Stimulated activated CD4-positive, alpha-beta T cell treated with anti-CD3 and anti-CD28 coated beads, Interleukin-2, amount 100 ng/mL, for 48 hours (primary cell): ENCODE measurements at regions not wholly inside any gene's neighbourhood (a gene's known extent, or its start where the extent isn't known, plus 50 kb on each side); places are given as distances from the start of the nearest gene placed in this dataset.
"Not testable (repeated sequence)": the region's sequence is repeated elsewhere in the genome, so short reads cannot be mapped to it uniquely, and the experiment has no call there.

ENCODE experiments used
- DNase-seq, 2 donors: peaks; one replicate each; pipeline ENCODE4 v3.0.0-alpha.2; 2020

DNA sequence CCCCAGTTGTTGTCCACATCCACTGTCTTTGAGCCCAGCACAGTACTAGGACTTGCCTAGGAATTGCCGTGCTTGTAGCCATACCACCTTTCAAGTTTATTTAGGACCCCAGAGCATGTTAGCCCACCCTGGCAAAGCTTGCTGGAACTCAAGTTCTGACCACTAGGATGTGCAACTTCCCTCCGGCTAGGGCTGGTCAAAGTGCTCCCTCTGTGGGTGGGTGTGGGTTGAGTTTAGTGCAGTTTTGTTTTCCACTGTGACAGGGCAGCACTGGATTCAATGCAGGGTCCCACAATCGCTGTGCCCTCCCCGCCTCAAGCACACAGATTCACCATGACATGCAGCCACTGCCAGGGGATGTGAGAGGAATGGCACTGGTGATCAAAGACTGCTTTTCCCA, 96.0 kb downstream of the RASGEF1B start:
- DNase-seq: no peak

DNA sequence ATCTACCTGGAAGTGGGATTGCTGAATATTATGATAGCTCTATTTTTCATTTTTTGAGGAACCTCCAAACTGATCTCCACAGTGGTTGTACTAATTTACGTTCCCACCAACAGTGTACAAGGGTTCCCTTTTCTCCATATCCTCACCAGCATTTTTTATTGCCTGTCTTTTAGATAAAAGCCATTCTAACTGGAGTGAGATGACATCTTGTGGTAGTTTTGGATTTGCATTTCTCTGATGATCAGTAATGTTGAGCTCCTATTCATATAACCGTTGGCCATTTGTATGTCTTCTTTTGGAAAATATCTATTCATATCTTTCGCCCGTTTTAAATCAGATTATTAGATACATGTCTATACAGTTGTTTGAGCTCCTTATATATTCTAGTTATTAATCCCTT, 101.8 kb downstream of the RASGEF1B start:
- DNase-seq: no peak

DNA sequence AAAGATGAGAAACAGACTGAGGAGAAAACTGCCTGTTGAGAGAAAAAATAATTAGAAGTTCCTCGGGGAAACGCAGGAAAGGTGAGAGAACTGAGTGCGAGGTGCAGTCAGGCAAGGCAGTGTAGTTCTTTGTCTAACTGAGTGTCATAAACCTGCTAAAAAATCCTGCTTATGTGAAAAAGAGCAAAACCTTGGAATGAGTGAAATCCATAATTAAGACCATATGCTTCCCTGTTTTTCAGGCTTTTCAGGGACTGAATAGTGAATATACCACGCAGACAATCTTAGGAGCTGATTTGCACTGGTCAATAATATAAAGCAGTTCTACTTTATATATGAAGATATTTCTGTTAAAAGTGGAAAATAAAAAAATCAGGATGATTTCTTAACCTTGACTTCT, 104.9 kb downstream of the RASGEF1B start:
- no peak for DNase-seq

- DNase-seq: no peak
These were observed 111.0 kb downstream of the RASGEF1B start for GRCh38 chr4:81360737-81361136.

- DNase-seq: no peak
These were observed 112.5 kb downstream of the RASGEF1B start for GRCh38 chr4:81359207-81359606.

DNA sequence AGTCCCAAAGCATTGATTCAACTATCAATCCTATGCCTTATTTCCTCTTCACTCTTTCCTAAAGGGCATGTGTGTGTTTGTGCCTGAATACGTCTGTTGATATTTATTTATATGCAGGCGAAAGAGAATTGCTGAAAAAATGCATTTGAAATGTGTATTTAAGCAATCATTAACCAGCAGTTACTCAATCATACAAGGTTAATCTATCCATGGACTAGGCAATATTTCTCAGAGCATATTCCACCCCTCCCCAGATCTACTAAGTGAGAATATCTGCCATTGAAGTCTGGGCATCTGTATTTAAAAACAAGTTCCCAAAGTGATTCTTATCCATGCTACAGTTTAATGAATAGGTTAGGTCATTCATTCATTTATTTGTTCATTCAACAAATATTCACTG, 113.6 kb downstream of the RASGEF1B start:
- no peak for DNase-seq

- no peak for DNase-seq
These were observed 115.1 kb downstream of the RASGEF1B start for GRCh38 chr4:81356621-81357020.

GRCh38 chr4:81355136-81355535, 116.6 kb downstream of the RASGEF1B start:
- no peak for DNase-seq

- DNase-seq: no peak
These were observed 117.8 kb downstream of the RASGEF1B start for GRCh38 chr4:81353861-81354260.

DNA sequence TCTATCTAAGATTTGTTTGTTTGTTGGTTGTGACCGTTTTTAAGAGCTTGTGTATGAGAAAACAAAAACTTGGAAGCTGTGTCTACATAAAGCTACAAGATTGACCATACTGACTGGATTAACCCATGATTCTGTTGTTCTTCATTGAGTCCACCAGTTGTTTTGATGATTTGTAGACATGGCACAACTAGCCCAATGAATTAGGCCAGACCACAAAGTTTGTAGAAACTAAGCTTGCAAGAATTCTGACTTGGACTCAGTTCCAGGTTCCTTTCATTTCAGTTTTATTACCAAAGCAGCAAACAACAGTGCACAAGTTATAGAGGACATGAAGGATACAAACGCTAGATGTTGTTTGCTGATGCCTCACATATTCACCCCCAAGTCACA, 119.3 kb downstream of the RASGEF1B start:
- no peak for DNase-seq

- DNase-seq: peak; percentile 66 to 68
These were observed 119.9 kb downstream of the RASGEF1B start for GRCh38 chr4:81351654-81352445.

DNA sequence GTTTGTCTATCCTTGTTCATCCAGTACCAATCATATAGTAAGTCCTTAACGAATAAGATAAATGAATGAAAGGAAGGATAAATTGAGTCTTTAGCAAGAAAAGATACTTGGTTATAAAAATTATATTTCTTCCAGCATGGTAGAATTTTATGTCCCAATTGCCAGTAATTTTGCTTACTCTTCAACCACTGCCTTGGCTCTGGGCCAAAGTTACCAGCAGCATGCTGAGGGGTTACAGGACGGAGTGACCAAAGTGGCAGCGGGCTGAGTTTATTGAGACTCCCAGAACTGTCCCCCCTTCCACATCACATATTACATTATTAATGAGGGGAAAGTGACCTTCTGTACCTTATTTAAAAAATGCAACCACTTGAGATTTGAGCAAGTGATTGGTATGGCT, 121.7 kb downstream of the RASGEF1B start:
- DNase-seq: no peak

DNA sequence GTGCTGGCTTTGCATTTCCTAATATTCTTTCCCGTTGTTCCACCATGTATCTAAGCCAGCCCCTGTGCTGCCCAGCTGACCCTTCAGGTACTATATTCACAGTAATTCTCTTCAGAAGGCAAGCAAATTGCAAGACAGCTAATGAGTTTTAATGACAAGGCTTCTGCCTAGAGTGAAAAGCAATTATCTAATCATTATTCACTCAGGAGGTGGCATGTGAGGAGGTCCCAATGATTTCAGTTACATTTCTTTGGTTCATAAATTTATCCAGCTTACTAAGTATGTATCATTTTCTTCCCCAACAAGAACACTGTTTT, 123.0 kb downstream of the RASGEF1B start:
- DNase-seq: no peak

DNA sequence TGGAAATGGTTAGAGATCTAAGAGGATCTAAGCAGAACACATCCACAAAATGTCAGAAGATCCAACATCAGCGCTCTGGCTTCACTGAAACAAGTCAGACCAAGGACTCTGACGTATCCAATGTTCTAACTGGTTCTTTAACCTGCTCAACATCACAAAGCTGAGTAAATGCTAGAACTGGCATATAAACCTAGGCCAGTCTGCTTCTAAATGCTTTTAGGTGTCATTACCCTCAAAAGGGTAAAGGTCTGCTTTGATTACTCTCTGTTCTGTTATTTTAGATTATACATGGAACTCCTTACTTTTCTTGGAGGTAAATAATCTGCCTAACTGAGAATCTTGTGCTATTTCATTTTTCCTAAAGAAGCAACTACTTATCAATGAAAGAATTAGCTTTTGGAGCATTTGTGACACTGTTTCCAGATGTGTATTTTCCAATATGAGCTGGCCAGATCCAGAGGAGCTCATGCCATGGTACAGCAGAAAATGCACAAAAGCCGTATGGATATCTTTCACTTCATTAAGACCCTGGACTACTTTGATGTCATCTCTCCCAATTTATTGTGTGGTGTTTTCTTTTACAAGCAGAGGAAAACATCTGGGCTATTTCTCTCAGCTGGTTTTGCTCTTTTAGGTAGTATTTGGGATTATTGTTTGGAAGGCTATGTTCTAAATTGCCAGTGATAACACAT, 123.5 kb downstream of the RASGEF1B start:
- DNase-seq: no peak

DNA sequence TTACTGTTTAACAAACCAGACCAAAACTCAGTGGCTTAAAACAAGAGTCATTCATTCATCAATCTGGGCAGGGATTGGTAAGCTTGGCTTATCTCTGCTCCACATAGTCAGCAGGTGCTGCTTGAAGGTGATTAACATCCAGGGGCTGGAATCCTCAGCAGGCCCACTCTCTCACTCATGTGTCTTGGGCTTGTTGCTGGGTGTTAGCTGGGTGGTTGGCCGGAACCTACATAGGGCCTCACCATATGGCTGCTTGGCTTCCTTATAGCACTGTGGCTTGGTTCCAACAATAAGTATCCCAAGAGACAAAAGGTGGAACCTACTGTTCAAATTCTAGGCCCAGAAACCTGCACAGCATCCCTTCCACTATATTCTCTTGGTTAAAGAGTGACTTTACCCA, 125.0 kb downstream of the RASGEF1B start:
- DNase-seq: no peak

- DNase-seq: no peak
These were observed 128.2 kb downstream of the RASGEF1B start for GRCh38 chr4:81343536-81343935.

DNA sequence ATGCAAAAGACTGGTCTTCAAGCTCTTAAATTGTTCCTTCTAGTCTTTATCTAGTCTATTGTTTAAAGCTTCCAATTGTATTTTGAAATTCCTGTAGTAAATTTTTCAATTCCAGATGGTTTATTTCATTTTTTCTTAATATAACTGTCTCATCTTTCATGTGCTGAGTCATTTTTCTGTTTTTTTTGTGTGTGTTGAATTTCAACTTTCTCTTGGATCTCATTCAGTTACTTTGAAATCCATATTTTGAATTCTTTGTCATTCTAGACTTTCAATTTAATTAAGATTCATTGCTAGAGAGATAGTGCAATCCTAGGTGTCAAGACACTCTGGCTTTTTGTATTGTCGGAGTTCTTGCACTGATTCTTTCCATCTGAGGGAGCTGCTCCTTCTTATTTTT, 128.0 kb upstream of the PRKG2 start:
- DNase-seq: no peak

DNA sequence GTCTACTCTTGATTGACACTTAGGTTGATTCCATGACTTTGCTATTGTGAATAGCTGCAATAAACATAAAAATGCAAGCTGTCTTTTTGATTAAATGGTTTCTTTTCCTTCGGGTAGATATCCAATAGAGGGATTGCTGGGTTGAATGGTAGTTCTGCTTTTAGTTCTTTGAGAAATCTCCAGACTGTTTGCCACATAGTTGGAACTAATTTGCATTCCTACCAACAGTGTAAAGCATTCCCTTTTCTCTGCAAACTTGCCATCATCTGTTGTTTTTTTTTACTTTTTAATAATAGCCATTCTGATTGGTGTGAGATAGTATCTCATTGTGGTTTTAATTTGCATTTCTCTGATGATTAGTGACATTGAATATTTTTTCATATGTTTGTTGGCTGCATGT, 122.2 kb upstream of the PRKG2 start:
- DNase-seq: no peak

DNA sequence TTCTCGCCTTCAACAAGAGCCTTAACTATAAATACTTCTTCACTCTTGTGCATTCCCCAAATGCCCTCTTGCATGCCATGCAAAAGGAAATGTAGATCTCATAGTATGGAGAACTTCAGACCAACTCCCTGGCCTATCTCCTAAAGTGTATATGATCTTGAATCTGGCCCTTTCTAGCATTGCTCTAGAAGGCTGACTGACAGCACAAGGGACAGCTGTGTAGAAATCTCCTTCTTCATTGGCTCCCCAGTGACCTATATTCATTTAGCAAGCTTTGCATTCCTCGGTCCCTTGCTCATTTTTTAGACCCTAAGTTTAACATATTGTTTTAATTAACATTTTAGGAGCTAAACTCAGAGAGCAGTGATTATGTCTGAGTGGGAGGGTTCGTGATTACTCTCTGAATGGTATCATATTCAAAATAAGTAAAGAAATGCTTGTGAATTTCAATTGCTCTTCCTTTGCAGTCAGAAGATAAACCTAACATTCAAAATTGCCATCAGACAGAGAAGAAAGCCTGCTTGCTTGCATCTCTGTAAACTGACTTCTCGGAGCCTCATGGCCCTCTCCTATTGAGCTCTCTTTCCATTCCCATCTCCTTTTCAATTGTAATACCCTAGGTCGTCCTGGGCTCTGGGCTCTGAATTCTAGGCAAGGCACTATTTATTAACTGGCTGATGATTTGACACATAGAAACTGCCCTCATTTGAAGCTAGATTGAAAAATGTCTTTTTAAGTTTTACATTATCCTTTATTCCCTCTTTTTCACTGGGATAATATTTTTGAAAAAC, 120.3 kb upstream of the PRKG2 start:
- no peak for DNase-seq

DNA sequence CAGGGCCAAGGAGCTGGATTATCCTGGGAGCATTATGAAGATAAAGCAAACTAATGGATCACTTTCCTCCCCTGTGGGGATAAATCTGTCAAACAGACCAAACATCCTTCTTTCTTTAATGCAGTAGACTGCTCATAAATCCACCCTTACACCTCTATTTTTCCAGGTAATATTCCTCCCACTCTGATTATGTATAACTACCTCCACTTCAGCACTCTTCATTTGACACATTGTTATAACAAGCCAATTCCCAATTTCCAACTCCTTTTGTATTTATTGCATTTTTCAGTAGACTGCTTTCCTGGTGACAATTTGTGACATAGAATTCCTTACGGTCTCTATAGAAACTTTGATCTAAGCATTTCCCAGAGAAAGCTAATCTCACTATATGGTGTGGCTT, 115.0 kb upstream of the PRKG2 start:
- DNase-seq: no peak

- DNase-seq: no peak
These were observed 111.6 kb upstream of the PRKG2 start for GRCh38 chr4:81326581-81326980.

DNA sequence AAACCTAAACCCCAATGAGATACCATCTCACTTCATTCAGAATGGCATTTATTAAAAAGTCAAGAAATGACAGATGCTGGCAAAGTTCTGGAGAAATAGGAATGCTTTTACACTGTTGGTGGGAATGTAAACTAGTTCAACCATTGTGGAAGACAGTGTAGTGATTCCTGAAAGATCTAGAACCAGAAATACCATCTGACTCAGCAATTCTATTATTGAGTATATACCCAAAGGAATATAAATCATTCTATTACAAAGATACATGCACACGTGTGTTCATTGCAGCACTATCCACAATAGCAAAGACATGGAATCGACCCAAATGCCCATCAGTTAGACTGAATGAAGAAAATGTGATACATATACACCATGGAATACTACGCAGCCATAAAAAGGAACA, 109.6 kb upstream of the PRKG2 start:
- not testable (repeated sequence) for DNase-seq

GRCh38 chr4:81319657-81320056, 104.6 kb upstream of the PRKG2 start:
- no peak for DNase-seq

DNA sequence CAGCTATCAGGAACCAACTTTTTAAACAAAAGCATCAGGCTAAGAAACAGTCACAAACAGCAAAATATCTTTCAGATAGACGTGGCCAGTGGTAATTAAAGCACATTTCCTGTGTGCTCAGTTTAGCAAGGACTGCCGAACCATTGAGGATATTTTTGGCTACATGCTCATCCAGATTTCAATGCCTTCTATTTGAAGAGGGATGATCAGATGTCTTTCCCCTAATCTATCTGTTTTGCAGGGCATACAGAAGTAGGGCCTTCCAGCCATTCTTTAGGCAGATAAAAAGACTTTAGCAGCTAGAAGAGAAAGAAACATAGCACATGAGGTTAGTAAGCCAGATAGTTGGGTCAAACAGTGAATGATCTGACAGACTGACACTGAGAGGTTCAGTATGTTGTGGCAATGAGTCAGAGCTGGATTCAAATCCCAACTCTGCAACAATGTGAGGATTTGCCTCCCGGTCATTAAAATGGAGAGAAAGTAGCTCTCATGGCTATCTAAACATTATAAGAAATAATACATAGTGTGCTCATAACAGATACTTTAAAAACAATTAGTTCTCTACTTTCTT, 100.0 kb upstream of the PRKG2 start:
- DNase-seq: no peak
